HG02973 (cell line): ENCODE measurements at regions not wholly inside any gene's neighbourhood (a gene's known extent, or its start where the extent isn't known, plus 50 kb on each side); places are given as distances from the start of the nearest gene placed in this dataset.
"Not testable (repeated sequence)": the region's sequence is repeated elsewhere in the genome, so short reads cannot be mapped to it uniquely, and the experiment has no call there.

Experiments
- ATAC-seq: cut with Tn5 transposase; IDR thresholded peaks from one replicate; pipeline ENCODE4 v1.9.1; 2021; ENCODE audit warnings: moderate library complexity; ENCODE audit not compliant: unreplicated experiment

GRCh38 chr9:83191154-83191553, 128.2 kb upstream of the RASEF start:
- ATAC-seq = no peak

GRCh38 chr9:83189026-83189425, 126.1 kb upstream of the RASEF start:
- ATAC-seq = not testable (repeated sequence)

- ATAC-seq = no peak
These were observed 125.3 kb upstream of the RASEF start for GRCh38 chr9:83188277-83188676.

GRCh38 chr9:83186155-83186737, 123.3 kb upstream of the RASEF start:
- ATAC-seq = no peak

- no peak for ATAC-seq
These were observed 122.7 kb upstream of the RASEF start for GRCh38 chr9:83185488-83186154.

GRCh38 chr9:83183621-83184020, 120.7 kb upstream of the RASEF start:
- no peak for ATAC-seq

GRCh38 chr9:83182071-83182470, 119.1 kb upstream of the RASEF start:
- no peak for ATAC-seq

GRCh38 chr9:83178717-83179116, 115.8 kb upstream of the RASEF start:
- no peak for ATAC-seq

- no peak for ATAC-seq
These were observed 114.8 kb upstream of the RASEF start for GRCh38 chr9:83177747-83178146.

GRCh38 chr9:83167126-83167525, 104.2 kb upstream of the RASEF start:
- no peak for ATAC-seq

- ATAC-seq = no peak
These were observed 103.4 kb upstream of the RASEF start for GRCh38 chr9:83166372-83166771.

- ATAC-seq = no peak
These were observed 92.8 kb upstream of the RASEF start for GRCh38 chr9:83155733-83156132.

GRCh38 chr9:83154821-83155220, 91.9 kb upstream of the RASEF start:
- ATAC-seq = peak; percentile 29

- peak; percentile 98 for ATAC-seq
These were observed 91.3 kb upstream of the RASEF start for GRCh38 chr9:83154087-83154736.

- ATAC-seq = no peak
These were observed 90.1 kb upstream of the RASEF start for GRCh38 chr9:83153030-83153429.

GRCh38 chr9:83151627-83152137, 88.7 kb upstream of the RASEF start:
- ATAC-seq = no peak

GRCh38 chr9:83147315-83148149, 84.6 kb upstream of the RASEF start:
- ATAC-seq = no peak

- no peak for ATAC-seq
These were observed 83.4 kb upstream of the RASEF start for GRCh38 chr9:83146325-83146724.

GRCh38 chr9:83144492-83144891, 81.5 kb upstream of the RASEF start:
- ATAC-seq = no peak

- no peak for ATAC-seq
These were observed 79.4 kb upstream of the RASEF start for GRCh38 chr9:83142389-83142788.

GRCh38 chr9:83141887-83142286, 78.9 kb upstream of the RASEF start:
- ATAC-seq = no peak
